GM23248 (cell line): ENCODE measurements at regions not wholly inside any gene's neighbourhood (a gene's known extent, or its start where the extent isn't known, plus 50 kb on each side); places are given as distances from the start of the nearest gene placed in this dataset.

Experiments
- EZH2 ChIP-seq: fragments of 200-600 bp; sonication (generic); IDR thresholded peaks from 2 replicates; pipeline ENCODE4 v1.6.1; 2018; ENCODE audit warnings: antibody characterized with exemption, mild to moderate bottlenecking; ENCODE audit not compliant: insufficient read depth, poor library complexity, severe bottlenecking
- EZH2phosphoT487 ChIP-seq: fragments of 200-600 bp; sonication (generic); IDR thresholded peaks from 2 replicates; pipeline ENCODE4 v1.6.1; 2018; ENCODE audit warnings: antibody characterized with exemption, moderate library complexity, mild to moderate bottlenecking, low read depth; ENCODE audit not compliant: insufficient read depth

DNA sequence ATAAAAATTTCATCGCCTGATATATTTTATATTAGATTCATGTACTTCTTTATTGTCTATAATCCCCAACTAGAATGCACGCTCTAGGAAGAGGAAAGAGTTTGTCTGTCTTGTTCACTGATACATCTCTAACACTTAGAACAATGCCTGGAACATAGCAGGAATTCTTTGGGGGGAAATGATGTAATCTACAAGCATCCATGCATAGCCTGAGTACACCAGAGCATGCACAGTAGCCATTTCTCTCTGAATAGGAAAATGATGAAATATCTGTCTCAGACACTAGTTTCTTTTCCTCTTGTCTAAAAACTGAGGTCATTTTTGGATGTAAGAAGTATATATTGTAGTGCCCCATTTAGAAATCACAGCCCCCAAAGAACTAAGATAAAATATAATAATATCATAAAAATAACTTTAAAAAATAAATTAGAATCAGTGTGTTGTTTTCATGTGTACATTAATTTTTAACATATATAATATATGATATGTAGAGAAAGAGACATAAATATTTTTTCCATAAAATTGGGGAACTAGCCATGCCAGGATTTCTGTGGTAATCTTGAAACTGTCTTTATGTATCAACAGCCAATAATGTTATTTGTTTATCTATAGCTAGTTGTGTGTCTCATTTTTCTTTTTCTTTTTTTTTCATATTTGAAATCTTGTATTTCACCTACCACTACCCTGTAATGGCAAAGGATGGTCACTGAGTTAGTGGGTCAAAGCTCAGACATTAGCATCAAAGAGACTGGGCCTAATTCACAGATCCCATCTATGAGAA lies 155.6 kb upstream of the TMCC3 start:
- TF ChIP-seq EZH2 (no peak), EZH2phosphoT487 (no peak)
